ENCODE measurements at regions not wholly inside any gene's neighbourhood (a gene's known extent, or its start where the extent isn't known, plus 50 kb on each side); places are given as distances from the start of the nearest gene placed in this dataset.

DNA sequence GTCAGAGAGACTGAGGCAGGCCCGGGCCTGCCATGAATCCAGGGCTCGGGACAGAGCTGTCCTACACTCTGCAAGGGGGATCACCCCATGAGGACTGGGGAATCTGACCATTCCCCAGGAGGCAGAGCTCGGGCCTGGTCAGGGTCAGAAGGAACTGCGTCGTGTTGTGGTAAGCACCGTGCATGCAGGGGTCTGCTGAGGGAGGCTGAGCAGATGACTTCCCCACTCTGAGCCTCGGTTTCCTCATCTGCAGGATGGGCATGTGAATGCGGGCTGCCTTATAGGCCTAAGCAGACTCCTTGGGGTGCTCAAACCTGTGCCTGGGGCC, 61.6 kb upstream of the IQSEC1 start:
- no peak for ATAC-seq
- no peaks in the 10 kb centered on the region for H3K27me3 ChIP-seq

DNA sequence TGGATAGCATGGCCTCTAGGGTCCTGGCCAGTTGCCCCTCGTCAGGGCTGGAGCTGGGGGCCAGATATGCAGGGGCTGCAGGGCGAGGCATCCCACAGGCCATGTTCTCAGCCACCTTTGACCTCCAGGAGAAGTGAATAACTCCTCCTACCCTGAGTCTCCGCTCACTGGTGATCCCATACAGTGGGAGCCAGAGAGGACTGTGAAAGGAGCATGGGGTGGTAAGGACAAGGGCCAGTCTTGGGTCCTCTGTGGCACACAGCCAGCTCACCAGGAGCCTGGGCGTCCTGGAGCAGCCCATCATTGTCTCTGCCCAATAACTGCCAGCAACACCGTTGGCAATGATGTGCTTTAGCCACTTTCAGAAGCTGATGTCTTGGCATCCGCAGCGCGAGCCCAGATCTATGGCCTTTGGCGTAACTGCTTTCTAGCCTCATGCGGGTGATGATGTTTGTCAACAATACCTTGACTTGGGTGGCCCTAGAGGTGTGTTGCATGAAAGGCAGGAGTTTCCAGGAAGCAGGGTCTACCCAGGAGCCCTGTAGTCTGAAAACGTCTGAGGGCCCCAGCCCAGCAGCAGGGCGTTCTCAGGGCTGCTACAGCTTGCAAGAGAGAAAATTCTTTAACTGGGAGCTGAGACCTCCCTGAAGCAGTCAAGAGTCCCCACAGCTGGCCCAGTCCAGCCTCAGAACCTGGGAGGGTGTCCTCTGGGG, 61.1 kb upstream of the IQSEC1 start:
- 91 to 93% methylated on average over 12 of the region's 12 CpGs for WGBS, 2 donors
- no peaks in the 10 kb centered on the region for H3K27me3 ChIP-seq
- FAIRE-seq, result no peak
- TF ChIP-seq, protein P1, sequence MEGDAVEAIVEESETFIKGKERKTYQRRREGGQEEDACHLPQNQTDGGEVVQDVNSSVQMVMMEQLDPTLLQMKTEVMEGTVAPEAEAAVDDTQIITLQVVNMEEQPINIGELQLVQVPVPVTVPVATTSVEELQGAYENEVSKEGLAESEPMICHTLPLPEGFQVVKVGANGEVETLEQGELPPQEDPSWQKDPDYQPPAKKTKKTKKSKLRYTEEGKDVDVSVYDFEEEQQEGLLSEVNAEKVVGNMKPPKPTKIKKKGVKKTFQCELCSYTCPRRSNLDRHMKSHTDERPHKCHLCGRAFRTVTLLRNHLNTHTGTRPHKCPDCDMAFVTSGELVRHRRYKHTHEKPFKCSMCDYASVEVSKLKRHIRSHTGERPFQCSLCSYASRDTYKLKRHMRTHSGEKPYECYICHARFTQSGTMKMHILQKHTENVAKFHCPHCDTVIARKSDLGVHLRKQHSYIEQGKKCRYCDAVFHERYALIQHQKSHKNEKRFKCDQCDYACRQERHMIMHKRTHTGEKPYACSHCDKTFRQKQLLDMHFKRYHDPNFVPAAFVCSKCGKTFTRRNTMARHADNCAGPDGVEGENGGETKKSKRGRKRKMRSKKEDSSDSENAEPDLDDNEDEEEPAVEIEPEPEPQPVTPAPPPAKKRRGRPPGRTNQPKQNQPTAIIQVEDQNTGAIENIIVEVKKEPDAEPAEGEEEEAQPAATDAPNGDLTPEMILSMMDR (IDR thresholded peaks at IDR 0.05), result no peak
- ATAC-seq, result no peak
- no peak for DNase-seq
- H3K4me1 ChIP-seq, result no peaks in the 10 kb centered on the region
- intact Hi-C loops (cut with DNase I), result no loop called here
- no peak overlapping the region for H3K27ac ChIP-seq
- H3K9me3 ChIP-seq, result no peaks in the 10 kb centered on the region
- H3K4me3 ChIP-seq, result no peak overlapping the region
- H3K36me3 ChIP-seq, result no peaks in the 10 kb centered on the region

More for the DNA sequence above, 61.6 kb upstream of the IQSEC1 start:
- DNase-seq, result no peak
- H3K27ac ChIP-seq, result no peak overlapping the region
- WGBS, 2 donors, result 91 to 93% methylated on average over 8 of the region's 8 CpGs
- intact Hi-C loops (cut with DNase I), result no loop called here
- TF ChIP-seq, protein P1 (IDR thresholded peaks at IDR 0.05), result no peak
- H3K4me3 ChIP-seq, result no peak overlapping the region
- FAIRE-seq, result no peak
- no peaks in the 10 kb centered on the region for H3K4me1 ChIP-seq
- H3K9me3 ChIP-seq, result no peaks in the 10 kb centered on the region
- no peaks in the 10 kb centered on the region for H3K36me3 ChIP-seq

DNA sequence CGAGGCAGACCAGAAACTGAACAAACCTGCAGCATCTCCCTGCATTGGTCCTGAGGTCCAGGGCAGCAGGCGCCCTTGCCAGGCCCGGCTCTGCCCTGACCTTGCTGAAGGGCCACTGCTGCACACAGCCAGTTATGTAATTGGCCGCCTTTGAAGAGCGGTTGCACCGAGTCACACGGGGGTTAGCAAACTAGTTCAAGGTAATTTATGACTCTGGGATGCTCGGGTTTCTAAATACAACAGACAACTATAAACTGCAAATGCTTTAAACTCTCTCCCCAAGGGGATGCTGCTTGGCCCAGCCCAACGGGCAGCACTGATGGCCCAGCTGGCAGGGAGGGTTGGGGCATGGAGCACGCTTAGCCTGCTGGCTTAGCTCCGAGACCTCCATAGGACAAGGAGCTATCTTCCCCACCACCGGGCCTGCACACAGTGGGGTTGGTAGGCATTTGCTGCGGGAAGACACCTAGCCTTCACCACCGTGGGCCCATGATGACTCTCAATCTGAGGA, 60.3 kb upstream of the IQSEC1 start:
- intact Hi-C loops (cut with DNase I), result no loop called here
- 85 to 86% methylated on average over 14 of the region's 14 CpGs for WGBS, 2 donors
- Histone ChIP-seq H3K27me3 (no peaks in the 10 kb centered on the region), H3K27ac (no peak overlapping the region), H3K9me3 (no peaks in the 10 kb centered on the region), H3K4me3 (no peak overlapping the region), H3K36me3 (no peaks in the 10 kb centered on the region), H3K4me1 (no peaks in the 10 kb centered on the region)
- ATAC-seq, result no peak
- DNase-seq, result peak in 1 of 6 donors; percentile 49
- TF ChIP-seq, protein P1 (IDR thresholded peaks at IDR 0.05), result no peak
- no peak for FAIRE-seq

DNA sequence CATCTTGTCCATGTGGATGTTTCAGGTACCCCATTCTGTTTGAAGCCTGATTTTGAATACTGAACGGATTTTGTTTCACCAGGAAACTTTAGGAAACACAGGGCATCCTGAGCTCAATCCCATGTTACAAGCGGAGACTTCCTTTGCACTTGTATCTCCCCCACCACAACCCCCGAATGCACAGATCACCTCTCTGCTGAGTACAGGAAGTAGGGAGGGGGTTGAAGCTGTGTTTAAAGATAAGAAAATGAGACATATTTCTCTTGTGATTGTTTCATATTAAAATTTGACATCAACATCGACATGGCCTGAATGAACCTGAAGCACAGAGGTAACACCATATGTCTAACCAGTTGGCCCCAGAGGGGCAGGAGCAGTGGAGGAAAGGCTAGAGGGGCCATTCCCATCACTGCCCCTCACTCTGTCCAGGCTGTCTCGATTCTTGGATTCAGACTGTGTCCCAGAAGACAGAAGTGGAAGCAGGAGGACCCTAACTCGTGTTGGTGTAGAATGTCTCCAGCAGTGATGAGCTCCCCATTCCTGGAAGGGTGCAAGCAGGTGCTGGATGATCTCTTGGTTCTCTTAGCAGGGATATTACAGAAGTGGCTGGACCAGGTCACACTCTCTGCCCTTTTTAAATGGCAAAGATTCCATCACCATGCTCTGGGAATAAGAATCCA, 59.6 kb upstream of the IQSEC1 start:
- FAIRE-seq, result no peak
- Histone ChIP-seq H3K9me3 (no peaks in the 10 kb centered on the region), H3K27ac (no peak overlapping the region), H3K4me1 (no peaks in the 10 kb centered on the region), H3K4me3 (no peak overlapping the region), H3K27me3 (no peaks in the 10 kb centered on the region), H3K36me3 (no peaks in the 10 kb centered on the region)
- TF ChIP-seq, protein P1 (IDR thresholded peaks at IDR 0.05), result no peak
- no peak for DNase-seq
- 64 to 77% methylated on average over 6 of the region's 6 CpGs for WGBS, 2 donors
- intact Hi-C loops (cut with DNase I), result no loop called here
- ATAC-seq, result no peak

DNA sequence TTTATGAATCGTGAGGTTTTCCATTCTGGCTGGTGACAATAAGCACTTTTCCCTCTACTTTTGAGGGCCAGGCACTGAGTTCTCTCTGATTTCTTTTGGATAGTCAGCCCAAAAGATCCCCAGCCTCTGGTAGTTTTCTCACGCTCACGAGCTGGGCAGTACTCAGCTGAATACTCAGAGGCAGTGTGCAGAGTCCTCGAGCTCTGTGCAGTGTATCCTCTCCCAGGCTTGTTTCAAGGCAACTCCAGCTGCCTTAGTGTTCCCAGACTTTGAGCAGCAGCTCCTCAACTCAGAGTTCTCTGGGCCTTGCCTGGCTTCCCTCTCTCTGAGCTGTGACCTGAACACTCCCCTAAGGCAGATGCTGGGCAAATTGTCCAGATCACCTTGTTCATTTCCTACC, 59.1 kb upstream of the IQSEC1 start:
- Histone ChIP-seq H3K27me3 (no peaks in the 10 kb centered on the region), H3K36me3 (no peaks in the 10 kb centered on the region), H3K27ac (no peak overlapping the region), H3K4me1 (no peaks in the 10 kb centered on the region), H3K4me3 (no peak overlapping the region), H3K9me3 (no peaks in the 10 kb centered on the region)
- TF ChIP-seq, protein P1 (IDR thresholded peaks at IDR 0.05), result no peak
- WGBS, 2 donors, result 65 to 69% methylated on average over 4 of the region's 4 CpGs
- FAIRE-seq (no peak), ATAC-seq (no peak), DNase-seq (no peak)
- intact Hi-C loops (cut with DNase I), result no loop called here
